H1 (cell line): ENCODE measurements at regions not wholly inside any gene's neighbourhood (a gene's known extent, or its start where the extent isn't known, plus 50 kb on each side); places are given as distances from the start of the nearest gene placed in this dataset.

Experiments used
- BCL11A ChIP-seq, 2 experiments: IDR thresholded peaks; one replicate each; pipeline ENCODE4 v1.6.1; 2011; ENCODE audit warnings: low read depth in 2 of 2, low read length in 2 of 2, mild to moderate bottlenecking in 2 of 2
- CBX8 ChIP-seq: fragments of 300-800, 300-1000 bp; sonication (generic); IDR thresholded peaks from 2 replicates; pipeline ENCODE4 v1.7.1; 2016; ENCODE audit warnings: low read depth, low read length, borderline replicate concordance
- CHD2 ChIP-seq: IDR thresholded peaks from 2 replicates; pipeline ENCODE4 v1.6.1; 2012; ENCODE audit warnings: low read length, improper control_type of control experiment
- CHD7 ChIP-seq: fragments of 300-600 bp; sonication (generic); IDR thresholded peaks from 2 replicates; pipeline ENCODE4 v1.7.1; 2012; ENCODE audit warnings: low read length, moderate library complexity, mild to moderate bottlenecking, inconsistent platforms; ENCODE audit not compliant: insufficient replicate concordance
- KDM1A ChIP-seq: fragments of 200-600, 300-600 bp; sonication (generic); IDR thresholded peaks from 2 replicates; pipeline ENCODE4 v1.7.1; 2016; ENCODE audit warnings: mild to moderate bottlenecking, low read length, borderline replicate concordance
- RAD21 ChIP-seq, 2 experiments: IDR thresholded peaks in 1 of 2; conservative IDR thresholded peaks in 1 of 2; 2 replicates each; pipeline ENCODE4 v1.6.1; 2011; ENCODE audit warnings: low read depth in 2 of 2, low read length in 2 of 2, improper control_type of control experiment in 1 of 2, inconsistent platforms in 1 of 2, mild to moderate bottlenecking in 1 of 2, moderate library complexity in 1 of 2
- RNF2 ChIP-seq: fragments of 200-900, 300-1000 bp; sonication (generic); IDR thresholded peaks from 2 replicates; pipeline ENCODE4 v1.7.1; 2016; ENCODE audit warnings: borderline replicate concordance, low read depth, mild to moderate bottlenecking, antibody characterized with exemption, low read length; ENCODE audit not compliant: poor library complexity, severe bottlenecking; ENCODE audit errors: missing control alignments
- SRF ChIP-seq: IDR thresholded peaks from 2 replicates; pipeline ENCODE4 v1.6.1; 2011; ENCODE audit warnings: mild to moderate bottlenecking, low read depth, low read length, moderate library complexity
- TCF12 ChIP-seq: IDR thresholded peaks from 2 replicates; pipeline ENCODE4 v1.6.1; 2011; ENCODE audit warnings: low read depth, mild to moderate bottlenecking, low read length
- TF ChIP-seq, protein P1 (sequence below): IDR thresholded peaks from 2 replicates; pipeline ENCODE4 v1.6.1; 2011; ENCODE audit warnings: low read length, improper control_type of control experiment

- TF ChIP-seq CHD7 (peak; percentile 42), KDM1A (no peak), RNF2 (no peak), CHD2 (no peak), BCL11A (IDR thresholded peaks at IDR 0.05; ENCODE audit: low read depth in 2 of 2, low read length in 2 of 2) (no peak), CBX8 (no peak), RAD21 (IDR thresholded peaks at IDR 0.05 in 1 of 2, conservative IDR thresholded peaks at IDR 0.05 in 1 of 2; ENCODE audit: low read depth in 2 of 2, low read length in 2 of 2) (peak; percentile 56 to 59), TCF12 (no peak), SRF (no peak)
- TF ChIP-seq, protein P1, sequence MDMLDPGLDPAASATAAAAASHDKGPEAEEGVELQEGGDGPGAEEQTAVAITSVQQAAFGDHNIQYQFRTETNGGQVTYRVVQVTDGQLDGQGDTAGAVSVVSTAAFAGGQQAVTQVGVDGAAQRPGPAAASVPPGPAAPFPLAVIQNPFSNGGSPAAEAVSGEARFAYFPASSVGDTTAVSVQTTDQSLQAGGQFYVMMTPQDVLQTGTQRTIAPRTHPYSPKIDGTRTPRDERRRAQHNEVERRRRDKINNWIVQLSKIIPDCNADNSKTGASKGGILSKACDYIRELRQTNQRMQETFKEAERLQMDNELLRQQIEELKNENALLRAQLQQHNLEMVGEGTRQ, result no peak
Observed at GRCh38 chr19:27966390-27966816, 1246.5 kb downstream of the UQCRFS1 start (continued).
